GM21381 (cell line): ENCODE measurements at regions not wholly inside any gene's neighbourhood (a gene's known extent, or its start where the extent isn't known, plus 50 kb on each side); places are given as distances from the start of the nearest gene placed in this dataset.

Experiments
- ATAC-seq: cut with Tn5 transposase; IDR thresholded peaks from one replicate; pipeline ENCODE4 v1.9.1; 2021; ENCODE audit warnings: mild to moderate bottlenecking, moderate library complexity; ENCODE audit not compliant: unreplicated experiment

GRCh38 chr9:32837551-32838058, 54.3 kb downstream of the TMEM215 start:
- ATAC-seq = no peak

- peak; percentile 57 for ATAC-seq
Observed at GRCh38 chr9:32839013-32839885, 55.9 kb downstream of the TMEM215 start.

- ATAC-seq = no peak
Observed at GRCh38 chr9:32841314-32841713, 58.0 kb downstream of the TMEM215 start.

- no peak for ATAC-seq
Observed at GRCh38 chr9:32843295-32843694, 60.0 kb downstream of the TMEM215 start.

- ATAC-seq = no peak
Observed at GRCh38 chr9:32844259-32844658, 60.9 kb downstream of the TMEM215 start.

GRCh38 chr9:32854271-32854670, 70.9 kb downstream of the TMEM215 start:
- no peak for ATAC-seq

- ATAC-seq = no peak
Observed at GRCh38 chr9:32855752-32856151, 72.4 kb downstream of the TMEM215 start.

GRCh38 chr9:32863291-32863690, 80.0 kb downstream of the TMEM215 start:
- no peak for ATAC-seq

- ATAC-seq = no peak
Observed at GRCh38 chr9:32864971-32865370, 81.6 kb downstream of the TMEM215 start.

GRCh38 chr9:32866273-32866672, 82.9 kb downstream of the TMEM215 start:
- ATAC-seq = no peak

- no peak for ATAC-seq
Observed at GRCh38 chr9:32867026-32867425, 83.7 kb downstream of the TMEM215 start.

- no peak for ATAC-seq
Observed at GRCh38 chr9:32867601-32868204, 84.4 kb downstream of the TMEM215 start.

GRCh38 chr9:32869404-32869803, 86.1 kb downstream of the TMEM215 start:
- ATAC-seq = no peak

- ATAC-seq = no peak
Observed at GRCh38 chr9:32873131-32873530, 89.8 kb downstream of the TMEM215 start.

- ATAC-seq = no peak
Observed at GRCh38 chr9:32873553-32873952, 90.2 kb downstream of the TMEM215 start.

- no peak for ATAC-seq
Observed at GRCh38 chr9:32875242-32875641, 91.9 kb downstream of the TMEM215 start.

- no peak for ATAC-seq
Observed at GRCh38 chr9:32875748-32876147, 92.4 kb downstream of the TMEM215 start.

GRCh38 chr9:32877103-32877502, 93.8 kb downstream of the TMEM215 start:
- no peak for ATAC-seq

GRCh38 chr9:32877639-32878217, 94.4 kb downstream of the TMEM215 start:
- ATAC-seq = no peak

- ATAC-seq = no peak
Observed at GRCh38 chr9:32879335-32879734, 96.0 kb downstream of the TMEM215 start.

GRCh38 chr9:32881948-32882347, 98.6 kb downstream of the TMEM215 start:
- no peak for ATAC-seq

GRCh38 chr9:32882705-32883104, 99.4 kb downstream of the TMEM215 start:
- no peak for ATAC-seq
